ENCODE measurements at regions not wholly inside any gene's neighbourhood (a gene's known extent, or its start where the extent isn't known, plus 50 kb on each side); places are given as distances from the start of the nearest gene placed in this dataset.

DNA sequence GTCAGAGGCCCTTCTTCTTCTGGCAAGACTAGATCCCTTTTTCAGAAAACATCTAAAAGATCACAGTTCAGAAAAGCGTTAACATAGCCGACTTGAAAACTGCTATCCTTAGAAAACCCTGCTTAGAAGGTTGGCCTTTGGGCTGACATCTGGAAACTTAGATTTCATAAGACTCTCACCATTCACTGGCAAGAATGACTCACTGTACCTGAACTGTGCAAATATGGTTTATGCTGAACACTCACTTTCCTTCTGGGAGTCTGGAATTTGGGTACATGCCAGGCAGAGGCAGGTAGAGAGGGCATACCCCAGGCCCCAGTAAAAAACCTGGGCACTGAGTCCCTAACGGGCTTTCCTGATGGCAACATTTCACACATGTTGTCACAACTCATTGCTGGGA, 88.8 kb upstream of the GPC3 start:
- H4K8ac ChIP-seq (ENCODE audit: low read length) = no peak overlapping the region
- H3K4me3 ChIP-seq (ENCODE audit: insufficient read depth in 1 of 2, low read depth in 1 of 2, low read length in 2 of 2) = no peak overlapping the region
- H2BK120ac ChIP-seq (ENCODE audit: low read depth, low read length) = no peak overlapping the region
- H2BK15ac ChIP-seq (ENCODE audit: low read depth, poor library complexity, severe bottlenecking) = no peak overlapping the region
- H3K36me3 ChIP-seq (ENCODE audit: control insufficient read depth in 1 of 2, insufficient read depth in 2 of 2, low read depth in 1 of 2, low read length in 2 of 2) = no peaks in the 10 kb centered on the region
- H3K4me2 ChIP-seq (ENCODE audit: low read length, poor library complexity, severe bottlenecking) = no peak overlapping the region
- H3K79me1 ChIP-seq (replicated peaks; ENCODE audit: low read length, poor library complexity, severe bottlenecking) = no peaks in the 10 kb centered on the region
- no peak overlapping the region for H2BK5ac ChIP-seq (ENCODE audit: low read depth, low read length, poor library complexity, severe bottlenecking)
- H3K9ac ChIP-seq (ENCODE audit: low read length) = no peak overlapping the region
- no peak for DNase-seq
- H3K14ac ChIP-seq (ENCODE audit: low read length in 2 of 2) = no peak overlapping the region
- H3K4ac ChIP-seq (ENCODE audit: low read depth in 1 of 2, low read length in 2 of 2) = no peak overlapping the region
- no peak overlapping the region for H3K27ac ChIP-seq (ENCODE audit: low read length, poor library complexity, severe bottlenecking)
- no peaks in the 10 kb centered on the region for H3K4me1 ChIP-seq (ENCODE audit: control insufficient read depth, insufficient read depth, low read depth, low read length)
- no peak overlapping the region for H3K23ac ChIP-seq (ENCODE audit: low read length in 2 of 2)
- no peak overlapping the region for H2AFZ ChIP-seq (ENCODE audit: low read depth, low read length)
- no peak overlapping the region for H2BK12ac ChIP-seq (ENCODE audit: low read length in 2 of 2)
- no peak overlapping the region for H2AK5ac ChIP-seq (ENCODE audit: low read length, severe bottlenecking)
- H3K18ac ChIP-seq (ENCODE audit: low read depth in 1 of 2, low read length in 2 of 2) = no peak overlapping the region
- no peaks in the 10 kb centered on the region for H3K9me3 ChIP-seq (ENCODE audit: control insufficient read depth, low read length)
- no peaks in the 10 kb centered on the region for H3K27me3 ChIP-seq (ENCODE audit: control insufficient read depth in 1 of 2, insufficient read depth in 1 of 2, low read length in 2 of 2)
- 74% methylated on average over 3 of the region's 3 CpGs for WGBS
- no peak overlapping the region for H4K91ac ChIP-seq (ENCODE audit: low read length)

DNA sequence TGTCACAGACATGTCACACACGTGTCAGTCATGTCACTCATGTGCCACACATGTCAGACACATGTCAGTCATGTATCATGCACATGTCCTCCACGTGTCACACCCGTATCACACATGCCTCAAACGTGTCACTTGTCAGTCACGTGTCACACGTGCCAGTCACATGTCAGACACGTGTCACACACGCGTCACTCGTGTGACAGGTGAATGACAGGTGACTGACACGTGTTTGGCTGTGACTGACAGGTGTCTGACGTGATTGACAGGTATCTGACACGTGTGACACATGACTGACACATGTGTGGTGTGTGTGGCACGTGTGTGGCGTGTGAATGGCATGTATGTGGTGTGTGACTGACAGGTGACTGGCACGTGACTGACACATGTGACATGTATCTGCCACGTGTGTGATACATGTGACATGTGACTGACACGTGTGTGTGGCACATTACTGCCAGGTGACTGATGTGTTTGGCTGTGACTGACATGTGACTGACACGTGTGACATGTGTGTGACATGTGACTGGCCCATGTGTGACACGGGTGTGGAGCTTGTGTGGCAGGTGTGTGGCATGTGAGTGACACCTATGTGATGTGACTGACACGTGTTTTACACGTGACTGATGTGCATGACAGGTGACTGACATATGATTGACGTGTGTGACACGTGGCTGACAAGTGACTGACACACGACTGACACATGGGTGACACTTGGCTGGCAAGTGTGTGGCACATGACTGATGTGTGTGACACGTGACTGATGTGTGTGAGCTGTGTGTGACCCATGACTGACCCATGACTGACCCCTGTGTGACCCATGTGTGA, 90.7 kb upstream of the GPC3 start:
- no peak overlapping the region for H3K4ac ChIP-seq (ENCODE audit: low read depth in 1 of 2, low read length in 2 of 2)
- no peaks in the 10 kb centered on the region for H3K9me3 ChIP-seq (ENCODE audit: control insufficient read depth, low read length)
- no peaks in the 10 kb centered on the region for H3K4me1 ChIP-seq (ENCODE audit: control insufficient read depth, insufficient read depth, low read depth, low read length)
- no peak overlapping the region for H3K4me3 ChIP-seq (ENCODE audit: insufficient read depth in 1 of 2, low read depth in 1 of 2, low read length in 2 of 2)
- no peak overlapping the region for H3K9ac ChIP-seq (ENCODE audit: low read length)
- H3K79me1 ChIP-seq (replicated peaks; ENCODE audit: low read length, poor library complexity, severe bottlenecking) = no peaks in the 10 kb centered on the region
- H2BK12ac ChIP-seq (ENCODE audit: low read length in 2 of 2) = no peak overlapping the region
- H2BK120ac ChIP-seq (ENCODE audit: low read depth, low read length) = no peak overlapping the region
- no peak for DNase-seq
- H3K36me3 ChIP-seq (ENCODE audit: control insufficient read depth in 1 of 2, insufficient read depth in 2 of 2, low read depth in 1 of 2, low read length in 2 of 2) = no peaks in the 10 kb centered on the region
- 75% methylated on average over 26 of the region's 26 CpGs for WGBS
- no peak overlapping the region for H4K8ac ChIP-seq (ENCODE audit: low read length)
- no peak overlapping the region for H2AFZ ChIP-seq (ENCODE audit: low read depth, low read length)
- no peak overlapping the region for H2AK5ac ChIP-seq (ENCODE audit: low read length, severe bottlenecking)
- H2BK5ac ChIP-seq (ENCODE audit: low read depth, low read length, poor library complexity, severe bottlenecking) = no peak overlapping the region
- H3K27ac ChIP-seq (ENCODE audit: low read length, poor library complexity, severe bottlenecking) = no peak overlapping the region
- no peak overlapping the region for H3K23ac ChIP-seq (ENCODE audit: low read length in 2 of 2)
- no peak overlapping the region for H3K18ac ChIP-seq (ENCODE audit: low read depth in 1 of 2, low read length in 2 of 2)
- no peak overlapping the region for H2BK15ac ChIP-seq (ENCODE audit: low read depth, poor library complexity, severe bottlenecking)
- H3K27me3 ChIP-seq (ENCODE audit: control insufficient read depth in 1 of 2, insufficient read depth in 1 of 2, low read length in 2 of 2) = no peaks in the 10 kb centered on the region
- H3K4me2 ChIP-seq (ENCODE audit: low read length, poor library complexity, severe bottlenecking) = no peak overlapping the region
- no peak overlapping the region for H4K91ac ChIP-seq (ENCODE audit: low read length)
- H3K14ac ChIP-seq (ENCODE audit: low read length in 2 of 2) = no peak overlapping the region

DNA sequence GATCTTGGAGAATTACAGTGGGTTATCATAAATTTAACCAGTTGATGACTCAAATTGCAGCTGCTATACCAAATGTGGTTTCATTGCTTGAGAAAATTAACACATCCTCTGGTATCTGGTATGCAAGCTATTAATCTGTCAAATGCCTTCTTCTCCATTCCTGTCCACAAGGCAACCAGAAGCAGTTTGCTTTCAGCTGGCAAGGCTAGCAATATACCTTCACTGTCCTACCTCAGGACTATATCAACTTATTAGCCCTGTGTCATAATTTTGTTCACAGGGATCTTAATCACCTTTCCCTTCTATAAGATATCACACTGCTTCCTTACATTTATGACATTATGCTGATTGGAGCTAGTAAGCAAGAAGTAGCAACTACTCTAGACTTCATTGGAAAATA, 110.0 kb upstream of the GPC3 start:
- H3K4me1 ChIP-seq (ENCODE audit: control insufficient read depth, insufficient read depth, low read depth, low read length) = no peaks in the 10 kb centered on the region
- H3K4ac ChIP-seq (ENCODE audit: low read depth in 1 of 2, low read length in 2 of 2) = no peak overlapping the region
- H3K36me3 ChIP-seq (ENCODE audit: control insufficient read depth in 1 of 2, insufficient read depth in 2 of 2, low read depth in 1 of 2, low read length in 2 of 2) = no peaks in the 10 kb centered on the region
- no peak overlapping the region for H3K14ac ChIP-seq (ENCODE audit: low read length in 2 of 2)
- H3K18ac ChIP-seq (ENCODE audit: low read depth in 1 of 2, low read length in 2 of 2) = no peak overlapping the region
- no peaks in the 10 kb centered on the region for H3K79me1 ChIP-seq (replicated peaks; ENCODE audit: low read length, poor library complexity, severe bottlenecking)
- no peak overlapping the region for H2BK5ac ChIP-seq (ENCODE audit: low read depth, low read length, poor library complexity, severe bottlenecking)
- no peak overlapping the region for H2BK120ac ChIP-seq (ENCODE audit: low read depth, low read length)
- H3K9me3 ChIP-seq (ENCODE audit: control insufficient read depth, low read length) = no peaks in the 10 kb centered on the region
- H3K4me2 ChIP-seq (ENCODE audit: low read length, poor library complexity, severe bottlenecking) = no peak overlapping the region
- no peak overlapping the region for H2AK5ac ChIP-seq (ENCODE audit: low read length, severe bottlenecking)
- H3K4me3 ChIP-seq (ENCODE audit: insufficient read depth in 1 of 2, low read depth in 1 of 2, low read length in 2 of 2) = no peak overlapping the region
- no peak for DNase-seq
- H4K8ac ChIP-seq (ENCODE audit: low read length) = no peak overlapping the region
- no peaks in the 10 kb centered on the region for H3K27me3 ChIP-seq (ENCODE audit: control insufficient read depth in 1 of 2, insufficient read depth in 1 of 2, low read length in 2 of 2)
- no peak overlapping the region for H2AFZ ChIP-seq (ENCODE audit: low read depth, low read length)
- H3K27ac ChIP-seq (ENCODE audit: low read length, poor library complexity, severe bottlenecking) = no peak overlapping the region
- no peak overlapping the region for H3K23ac ChIP-seq (ENCODE audit: low read length in 2 of 2)
- no peak overlapping the region for H2BK12ac ChIP-seq (ENCODE audit: low read length in 2 of 2)
- no peak overlapping the region for H2BK15ac ChIP-seq (ENCODE audit: low read depth, poor library complexity, severe bottlenecking)
- no peak overlapping the region for H4K91ac ChIP-seq (ENCODE audit: low read length)
- H3K9ac ChIP-seq (ENCODE audit: low read length) = no peak overlapping the region

DNA sequence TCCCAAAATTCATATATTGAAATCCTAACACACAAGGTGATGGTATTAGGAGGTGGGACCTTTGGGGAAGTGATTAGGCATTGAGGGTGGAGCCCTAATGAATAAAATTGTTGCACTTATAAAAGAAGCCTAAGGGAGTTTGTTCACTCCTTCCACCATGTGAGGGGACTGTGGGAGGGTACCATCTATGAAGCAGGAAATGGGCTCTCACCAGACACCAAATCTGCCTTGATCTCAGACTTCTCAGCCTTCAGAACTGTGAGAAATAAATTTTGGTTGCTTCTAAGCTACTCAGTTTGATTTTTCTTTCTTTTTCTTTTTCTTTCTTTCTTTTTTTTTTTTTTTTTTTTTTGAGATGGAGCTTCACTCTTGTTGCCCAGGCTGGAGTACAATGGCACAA, 116.2 kb upstream of the GPC3 start:
- Histone ChIP-seq H3K27me3 (ENCODE audit: control insufficient read depth in 1 of 2, insufficient read depth in 1 of 2, low read length in 2 of 2) (no peaks in the 10 kb centered on the region), H2BK5ac (ENCODE audit: low read depth, low read length, poor library complexity, severe bottlenecking) (no peak overlapping the region), H3K79me1 (replicated peaks; ENCODE audit: low read length, poor library complexity, severe bottlenecking) (no peaks in the 10 kb centered on the region), H4K8ac (ENCODE audit: low read length) (no peak overlapping the region), H3K14ac (ENCODE audit: low read length in 2 of 2) (no peak overlapping the region), H3K27ac (ENCODE audit: low read length, poor library complexity, severe bottlenecking) (no peak overlapping the region), H3K18ac (ENCODE audit: low read depth in 1 of 2, low read length in 2 of 2) (no peak overlapping the region), H3K36me3 (ENCODE audit: control insufficient read depth in 1 of 2, insufficient read depth in 2 of 2, low read depth in 1 of 2, low read length in 2 of 2) (no peaks in the 10 kb centered on the region), H3K4me1 (ENCODE audit: control insufficient read depth, insufficient read depth, low read depth, low read length) (no peaks in the 10 kb centered on the region), H2BK12ac (ENCODE audit: low read length in 2 of 2) (no peak overlapping the region), H4K91ac (ENCODE audit: low read length) (no peak overlapping the region), H3K23ac (ENCODE audit: low read length in 2 of 2) (no peak overlapping the region), H3K4me2 (ENCODE audit: low read length, poor library complexity, severe bottlenecking) (no peak overlapping the region), H2AFZ (ENCODE audit: low read depth, low read length) (no peak overlapping the region), H2AK5ac (ENCODE audit: low read length, severe bottlenecking) (no peak overlapping the region), H3K4me3 (ENCODE audit: insufficient read depth in 1 of 2, low read depth in 1 of 2, low read length in 2 of 2) (no peak overlapping the region), H3K9me3 (ENCODE audit: control insufficient read depth, low read length) (no peaks in the 10 kb centered on the region), H2BK15ac (ENCODE audit: low read depth, poor library complexity, severe bottlenecking) (no peak overlapping the region), H3K9ac (ENCODE audit: low read length) (no peak overlapping the region), H2BK120ac (ENCODE audit: low read depth, low read length) (no peak overlapping the region), H3K4ac (ENCODE audit: low read depth in 1 of 2, low read length in 2 of 2) (no peak overlapping the region)
- no peak for DNase-seq
